HG03025 (cell line): ENCODE measurements at regions not wholly inside any gene's neighbourhood (a gene's known extent, or its start where the extent isn't known, plus 50 kb on each side); places are given as distances from the start of the nearest gene placed in this dataset.
"Not testable (repeated sequence)": the region's sequence is repeated elsewhere in the genome, so short reads cannot be mapped to it uniquely, and the experiment has no call there.

Source experiments
- ATAC-seq: cut with Tn5 transposase; IDR thresholded peaks from one replicate; pipeline ENCODE4 v1.9.1; 2021; ENCODE audit warnings: mild to moderate bottlenecking, moderate library complexity; ENCODE audit not compliant: unreplicated experiment, low FRiP score

- no peak for ATAC-seq
These were observed 85.5 kb downstream of the PRR15 start for GRCh38 chr7:29649028-29649716.

GRCh38 chr7:29649876-29650275 lies 86.2 kb downstream of the PRR15 start:
- ATAC-seq = no peak

- no peak for ATAC-seq
These were observed 87.8 kb downstream of the PRR15 start for GRCh38 chr7:29651477-29651876.

- ATAC-seq = no peak
These were observed 88.9 kb downstream of the PRR15 start for GRCh38 chr7:29652556-29652955.

- ATAC-seq = not testable (repeated sequence)
These were observed 90.7 kb downstream of the PRR15 start for GRCh38 chr7:29654340-29654739.

- no peak for ATAC-seq
These were observed 93.7 kb downstream of the PRR15 start for GRCh38 chr7:29657288-29657687.

GRCh38 chr7:29657856-29658255 lies 94.2 kb downstream of the PRR15 start:
- ATAC-seq = no peak

- not testable (repeated sequence) for ATAC-seq
These were observed 95.6 kb downstream of the PRR15 start for GRCh38 chr7:29659213-29659612.

- not testable (repeated sequence) for ATAC-seq
These were observed 99.3 kb downstream of the PRR15 start for GRCh38 chr7:29662899-29663298.

- ATAC-seq = not testable (repeated sequence)
These were observed 101.4 kb downstream of the PRR15 start for GRCh38 chr7:29664999-29665398.

GRCh38 chr7:29667096-29667669 lies 103.5 kb downstream of the PRR15 start:
- not testable (repeated sequence) for ATAC-seq

- not testable (repeated sequence) for ATAC-seq
These were observed 107.7 kb downstream of the PRR15 start for GRCh38 chr7:29671286-29671685.

- ATAC-seq = not testable (repeated sequence)
These were observed 110.0 kb downstream of the PRR15 start for GRCh38 chr7:29673635-29674034.

GRCh38 chr7:29674626-29675025 lies 111.0 kb downstream of the PRR15 start:
- ATAC-seq = not testable (repeated sequence)

- not testable (repeated sequence) for ATAC-seq
These were observed 113.6 kb downstream of the PRR15 start for GRCh38 chr7:29677254-29677653.

GRCh38 chr7:29679963-29680362 lies 116.3 kb downstream of the PRR15 start:
- ATAC-seq = not testable (repeated sequence)

GRCh38 chr7:29680601-29681000 lies 117.0 kb downstream of the PRR15 start:
- not testable (repeated sequence) for ATAC-seq

- peak; percentile 14 for ATAC-seq
These were observed 120.6 kb downstream of the PRR15 start for GRCh38 chr7:29684151-29684786.

GRCh38 chr7:29684787-29685650 lies 121.3 kb upstream of the WIPF3 start:
- ATAC-seq = peak; percentile 72

- not testable (repeated sequence) for ATAC-seq
These were observed 120.5 kb upstream of the WIPF3 start for GRCh38 chr7:29685651-29686271.
